ENCODE measurements at regions not wholly inside any gene's neighbourhood (a gene's known extent, or its start where the extent isn't known, plus 50 kb on each side); places are given as distances from the start of the nearest gene placed in this dataset.
"Not testable (repeated sequence)": the region's sequence is repeated elsewhere in the genome, so short reads cannot be mapped to it uniquely, and the experiment has no call there.

DNA sequence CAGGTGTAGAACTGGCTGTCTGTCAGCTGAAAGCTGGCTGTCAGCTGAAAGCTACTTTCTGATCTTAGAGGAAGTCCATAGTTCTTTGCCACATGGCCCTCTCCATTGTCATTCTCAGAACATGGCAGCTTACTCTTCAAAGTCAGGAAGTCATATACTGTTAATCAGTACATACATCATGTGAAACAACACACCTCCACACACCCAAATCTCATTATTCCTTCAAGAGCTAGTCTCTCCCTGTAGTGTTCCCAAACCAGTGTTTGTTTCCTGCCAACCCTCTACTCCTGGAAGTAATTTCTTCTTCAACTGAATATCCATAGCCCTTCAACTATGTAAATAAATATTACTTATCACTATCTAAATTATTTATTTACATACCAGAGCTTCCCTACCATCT, 58.9 kb downstream of the OR5AK2 start:
- H3K4me3 ChIP-seq (ENCODE audit: control insufficient read depth, low read depth, low read length): no peak overlapping the region
- DNase-seq (ENCODE audit: low read depth): no peak
- TF ChIP-seq, protein P1, sequence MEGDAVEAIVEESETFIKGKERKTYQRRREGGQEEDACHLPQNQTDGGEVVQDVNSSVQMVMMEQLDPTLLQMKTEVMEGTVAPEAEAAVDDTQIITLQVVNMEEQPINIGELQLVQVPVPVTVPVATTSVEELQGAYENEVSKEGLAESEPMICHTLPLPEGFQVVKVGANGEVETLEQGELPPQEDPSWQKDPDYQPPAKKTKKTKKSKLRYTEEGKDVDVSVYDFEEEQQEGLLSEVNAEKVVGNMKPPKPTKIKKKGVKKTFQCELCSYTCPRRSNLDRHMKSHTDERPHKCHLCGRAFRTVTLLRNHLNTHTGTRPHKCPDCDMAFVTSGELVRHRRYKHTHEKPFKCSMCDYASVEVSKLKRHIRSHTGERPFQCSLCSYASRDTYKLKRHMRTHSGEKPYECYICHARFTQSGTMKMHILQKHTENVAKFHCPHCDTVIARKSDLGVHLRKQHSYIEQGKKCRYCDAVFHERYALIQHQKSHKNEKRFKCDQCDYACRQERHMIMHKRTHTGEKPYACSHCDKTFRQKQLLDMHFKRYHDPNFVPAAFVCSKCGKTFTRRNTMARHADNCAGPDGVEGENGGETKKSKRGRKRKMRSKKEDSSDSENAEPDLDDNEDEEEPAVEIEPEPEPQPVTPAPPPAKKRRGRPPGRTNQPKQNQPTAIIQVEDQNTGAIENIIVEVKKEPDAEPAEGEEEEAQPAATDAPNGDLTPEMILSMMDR (IDR thresholded peaks at IDR 0.05; ENCODE audit: control insufficient read depth, insufficient read depth, low read depth, low read length, missing control alignments): no peak

DNA sequence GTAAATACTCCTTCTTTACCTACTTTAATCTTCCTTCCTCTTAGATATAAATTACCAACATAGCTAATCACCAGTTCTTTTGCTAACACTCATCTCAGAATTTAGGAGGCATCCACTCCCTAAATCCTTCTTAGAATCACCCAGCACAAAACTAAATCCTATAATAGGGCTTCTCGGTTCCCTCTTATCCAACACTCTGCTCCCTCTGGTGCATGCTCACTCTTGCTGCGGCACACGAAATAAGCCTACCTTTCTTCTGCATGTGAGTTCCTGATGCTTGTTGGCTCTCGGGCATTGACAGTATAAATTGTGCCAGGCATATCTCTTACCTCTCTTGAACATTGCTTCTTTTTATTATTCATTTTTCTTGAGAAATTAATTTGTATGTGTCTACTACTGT, 61.0 kb downstream of the OR5AK2 start:
- DNase-seq (ENCODE audit: low read depth): no peak
- TF ChIP-seq, protein P1 (IDR thresholded peaks at IDR 0.05; ENCODE audit: control insufficient read depth, insufficient read depth, low read depth, low read length, missing control alignments): no peak
- no peak overlapping the region for H3K4me3 ChIP-seq (ENCODE audit: control insufficient read depth, low read depth, low read length)

DNA sequence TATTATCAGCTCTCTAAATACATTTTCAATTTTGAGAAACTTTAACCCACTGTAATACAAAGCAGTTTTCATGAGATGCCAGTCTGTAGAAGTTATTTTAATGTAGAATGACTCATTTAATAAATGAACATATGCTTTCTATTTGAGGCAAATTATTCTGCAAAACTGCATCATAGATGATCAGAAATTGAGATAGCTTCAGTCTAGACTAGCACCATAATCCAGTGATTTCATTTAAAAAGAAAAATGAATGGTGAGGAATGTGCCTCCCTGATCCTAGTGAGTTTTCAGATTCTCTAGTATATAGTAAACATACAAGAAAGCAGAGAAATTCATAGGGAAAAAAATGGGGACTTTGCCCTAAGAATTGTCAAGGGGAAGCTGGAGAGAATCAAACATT, 66.1 kb downstream of the OR5AK2 start:
- no peak overlapping the region for H3K4me3 ChIP-seq (ENCODE audit: control insufficient read depth, low read depth, low read length)
- TF ChIP-seq, protein P1 (IDR thresholded peaks at IDR 0.05; ENCODE audit: control insufficient read depth, insufficient read depth, low read depth, low read length, missing control alignments): no peak
- no peak for DNase-seq (ENCODE audit: low read depth)

DNA sequence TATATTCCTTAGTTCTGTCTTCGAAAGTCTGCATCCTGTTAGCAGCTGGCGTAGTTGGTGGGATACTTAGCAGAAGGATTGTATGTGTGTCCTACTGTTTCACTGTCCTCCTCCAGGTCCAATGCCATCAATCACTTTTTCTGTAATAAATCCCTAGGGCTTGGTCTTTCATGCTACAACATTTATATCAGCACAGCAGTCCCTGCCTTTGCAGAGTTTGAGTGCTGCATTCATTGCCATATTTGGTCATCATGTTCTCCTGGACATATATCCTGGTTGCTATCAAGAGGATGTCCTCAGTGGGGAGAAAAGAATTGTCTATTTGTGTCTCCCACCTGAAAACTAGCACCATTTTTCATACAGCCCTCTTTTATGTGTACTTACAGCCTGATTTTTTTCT, 67.0 kb downstream of the OR5AK2 start:
- DNase-seq (ENCODE audit: low read depth): no peak
- TF ChIP-seq, protein P1 (IDR thresholded peaks at IDR 0.05; ENCODE audit: control insufficient read depth, insufficient read depth, low read depth, low read length, missing control alignments): no peak

DNA sequence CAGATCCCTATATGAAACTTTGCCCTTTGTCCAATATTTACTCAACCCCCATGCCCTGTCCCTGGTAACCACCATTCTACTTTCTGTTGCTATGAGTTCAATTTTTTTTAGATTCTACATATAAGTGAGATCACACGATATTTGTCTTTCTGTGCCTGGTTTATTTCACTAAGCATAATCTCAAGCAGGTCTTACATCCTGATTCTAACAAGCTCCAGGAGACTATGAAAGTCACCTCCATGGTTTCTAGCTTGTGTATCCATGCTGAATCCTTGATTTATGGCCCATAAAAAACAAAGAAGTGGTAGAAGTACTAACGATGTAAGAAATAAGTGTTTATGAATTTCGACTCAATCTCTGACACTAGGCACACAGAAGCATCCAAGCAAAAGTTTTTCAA, 68.0 kb downstream of the OR5AK2 start:
- TF ChIP-seq, protein P1 (IDR thresholded peaks at IDR 0.05; ENCODE audit: control insufficient read depth, insufficient read depth, low read depth, low read length, missing control alignments): no peak
- DNase-seq (ENCODE audit: low read depth): no peak
- H3K4me3 ChIP-seq (ENCODE audit: control insufficient read depth, low read depth, low read length): no peak overlapping the region

More for the DNA sequence above, 67.0 kb downstream of the OR5AK2 start:
- no peak overlapping the region for H3K4me3 ChIP-seq (ENCODE audit: control insufficient read depth, low read depth, low read length)

DNA sequence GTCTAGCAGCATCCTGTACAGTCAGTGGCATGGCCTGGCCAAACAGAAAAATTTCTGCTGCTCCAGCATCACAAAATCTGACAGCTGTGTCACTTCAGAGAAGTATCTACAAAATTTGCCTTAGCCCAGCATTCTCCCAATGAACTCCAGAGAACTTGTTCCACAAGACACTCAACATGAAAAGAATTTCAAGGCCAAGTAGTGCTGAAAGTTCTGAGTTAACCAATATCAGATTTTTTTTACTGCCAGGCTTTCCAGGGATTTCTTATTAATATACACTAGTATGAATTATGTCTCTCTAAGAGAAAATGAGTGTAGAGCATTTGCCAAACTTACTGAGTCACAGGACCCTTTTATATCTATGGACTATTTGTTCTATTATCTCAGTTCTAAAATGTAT, 68.8 kb downstream of the OR5AK2 start:
- no peak for DNase-seq (ENCODE audit: low read depth)

DNA sequence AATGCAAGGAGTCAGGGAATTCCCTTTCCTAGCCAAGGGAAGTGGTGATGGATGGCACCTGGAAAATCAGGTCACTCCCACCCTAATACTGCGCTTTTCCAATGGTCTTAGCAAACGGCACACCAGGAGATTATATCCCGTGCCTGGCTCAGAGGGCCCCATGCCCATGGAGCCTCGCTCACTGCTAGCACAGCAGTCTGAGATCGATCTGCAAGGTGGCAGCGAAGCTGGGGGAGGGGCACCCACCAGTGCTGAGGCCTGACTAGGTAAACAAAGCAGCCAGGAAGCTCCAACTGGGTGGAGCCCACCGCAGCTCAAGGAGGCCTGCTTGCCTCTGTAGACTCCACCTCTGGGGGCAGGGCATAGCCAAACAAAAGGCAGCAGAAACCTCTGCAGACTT, 74.2 kb downstream of the OR5AK2 start:
- DNase-seq (ENCODE audit: low read depth); H3K4me3 ChIP-seq (ENCODE audit: control insufficient read depth, low read depth, low read length): not testable (repeated sequence)

More for the DNA sequence above, 68.8 kb downstream of the OR5AK2 start:
- H3K4me3 ChIP-seq (ENCODE audit: control insufficient read depth, low read depth, low read length): no peak overlapping the region
- TF ChIP-seq, protein P1 (IDR thresholded peaks at IDR 0.05; ENCODE audit: control insufficient read depth, insufficient read depth, low read depth, low read length, missing control alignments): no peak

All from AG09309 (cell line).